Activated CD4-positive, alpha-beta T cell treated with anti-CD3 and anti-CD28 coated beads, Interleukin-2, amount 50 U/mL, for 16 hours (primary cell): ENCODE measurements at regions not wholly inside any gene's neighbourhood (a gene's known extent, or its start where the extent isn't known, plus 50 kb on each side); places are given as distances from the start of the nearest gene placed in this dataset.

Source experiments
- DNase-seq: peaks from one replicate; pipeline ENCODE4 v3.0.0-alpha.2; 2020

GRCh38 chr1:219113261-219113660 is 60.4 kb upstream of the LYPLAL1 start:
- DNase-seq: no peak

DNA sequence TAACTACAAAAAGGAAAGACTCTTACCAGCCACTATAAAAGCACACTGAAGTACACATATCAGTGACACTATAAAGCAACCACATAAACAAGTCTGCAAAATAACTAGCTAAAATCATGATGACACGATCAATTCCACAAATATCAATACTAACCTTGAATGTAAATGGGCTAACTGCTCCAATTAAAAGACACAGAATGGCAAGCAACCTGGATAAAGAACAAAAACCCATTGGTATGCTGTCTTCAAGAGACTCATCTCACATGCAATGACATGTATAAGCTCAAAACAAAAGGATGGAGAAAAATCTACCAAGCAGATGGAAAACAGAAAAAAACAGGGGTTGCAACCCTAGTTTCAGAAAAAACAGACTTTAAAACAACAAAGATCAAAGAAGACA is 59.7 kb upstream of the LYPLAL1 start:
- DNase-seq: no peak

DNA sequence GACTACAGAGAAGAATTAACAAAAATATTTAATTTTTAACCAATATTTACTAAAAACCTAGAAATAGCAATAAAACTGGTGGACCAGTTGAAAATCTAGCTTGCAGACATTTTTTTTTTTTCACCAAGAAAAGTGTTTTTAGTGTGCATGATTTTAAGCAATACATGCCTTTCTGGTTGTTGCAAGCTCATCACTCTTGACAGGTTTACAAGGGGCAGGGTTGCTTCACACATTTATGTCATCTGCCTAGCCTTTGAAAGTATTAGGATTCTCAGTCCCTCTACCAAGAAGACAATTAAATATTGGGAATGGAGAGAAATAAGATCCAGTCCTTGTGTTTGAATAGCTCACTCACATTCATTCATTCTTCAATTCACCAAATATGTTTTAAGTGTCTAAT is 53.8 kb upstream of the LYPLAL1 start:
- DNase-seq: no peak

- no peak for DNase-seq
Observed at GRCh38 chr1:219120624-219121544, 52.8 kb upstream of the LYPLAL1 start.

DNA sequence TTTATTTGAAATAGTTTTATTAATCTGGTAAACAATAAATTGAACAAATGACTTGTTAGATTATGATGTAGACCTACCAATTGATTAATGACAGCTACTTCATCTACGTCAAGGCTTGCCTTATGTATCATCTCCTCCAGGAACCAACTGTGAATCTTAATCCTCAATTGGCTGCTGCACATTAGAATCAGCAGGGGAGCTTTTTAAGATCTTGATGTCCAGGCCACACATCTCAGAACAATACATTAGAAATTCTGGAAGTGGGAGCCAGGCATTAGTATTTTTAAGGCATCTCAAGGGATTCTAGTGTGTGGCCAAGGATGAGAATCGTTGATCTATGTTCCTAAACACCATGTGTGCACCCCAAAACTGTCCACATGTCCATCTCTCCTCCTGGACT is 52.0 kb upstream of the LYPLAL1 start:
- DNase-seq: no peak

- DNase-seq: no peak
Observed at GRCh38 chr1:219123036-219123435, 50.6 kb upstream of the LYPLAL1 start.
